ENCODE measurements at regions not wholly inside any gene's neighbourhood (a gene's known extent, or its start where the extent isn't known, plus 50 kb on each side); places are given as distances from the start of the nearest gene placed in this dataset.

- TF ChIP-seq CTCF (IDR thresholded peaks at IDR 0.05): no peak
- no peak for TF ChIP-seq POLR2A (IDR thresholded peaks at IDR 0.05)
Measured at GRCh38 chr17:34832376-34832775, 128.9 kb downstream of the CCT6B start.

Data from breast epithelium (tissue), 3 donors.